ENCODE measurements at regions not wholly inside any gene's neighbourhood (a gene's known extent, or its start where the extent isn't known, plus 50 kb on each side); places are given as distances from the start of the nearest gene placed in this dataset.

DNA sequence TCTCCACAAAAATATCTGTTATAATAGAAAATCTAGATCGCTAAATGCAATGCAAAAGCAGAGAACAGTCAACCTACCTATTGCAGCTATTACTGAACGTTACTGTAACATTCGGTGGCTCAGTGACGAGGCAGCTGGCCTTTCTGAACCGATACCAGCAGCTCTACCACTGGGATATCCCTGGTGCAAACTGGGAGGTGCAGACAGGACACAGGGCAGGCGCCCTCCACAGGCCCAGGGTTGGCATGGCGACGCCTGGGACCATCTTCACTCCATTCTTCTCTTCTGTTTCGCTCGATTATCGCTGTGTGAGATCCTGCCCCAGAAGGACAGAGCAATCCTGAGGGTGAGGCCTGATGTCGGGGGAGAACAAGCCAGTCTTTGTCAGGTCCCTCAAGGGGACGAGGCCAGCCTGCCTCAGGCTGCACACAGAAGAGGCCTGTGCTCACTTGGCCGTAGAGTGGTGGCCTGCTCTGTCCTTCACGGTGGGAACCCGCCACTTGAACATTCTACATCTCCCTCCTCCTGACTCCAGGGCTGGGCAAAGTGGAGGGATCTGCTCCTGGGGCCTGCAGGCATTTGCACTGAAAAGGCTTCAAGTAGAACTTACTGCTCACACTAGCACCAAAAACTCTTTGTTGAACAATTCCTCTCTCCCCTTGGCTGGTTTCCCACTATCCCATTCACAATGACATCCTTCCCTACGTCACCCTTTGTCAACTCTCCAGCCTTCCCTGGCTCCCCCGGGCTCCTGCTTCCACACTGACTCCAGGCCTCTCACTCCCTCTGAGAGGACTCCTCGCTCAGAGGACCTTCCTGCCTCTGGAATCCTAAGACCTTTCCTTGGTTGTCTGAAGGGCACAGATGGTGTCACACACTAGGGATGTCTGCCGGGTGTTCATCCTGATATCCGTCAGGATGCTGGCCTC lies 49.7 kb downstream of the CYRIA start:
- ChIA-PET POLR2A (no interaction called here), CTCF (interaction anchor here (4.7 kb wide), 1 partner anchor 141 kb away, joined by 32 read pairs; no protein-coding TSS in a partner anchor)
- H3K4me1 ChIP-seq (ENCODE audit: control insufficient read depth in 2 of 2, insufficient read depth in 2 of 2, low read length in 2 of 2) = no peaks in the 10 kb centered on the region
- Mint-ChIP-seq H3K27ac (no peak overlapping the region), H3K9me3 (no peaks in the 10 kb centered on the region), H3K27me3 (peaks cover 3 to 22% (median 10%) of the 10 kb centered on the region in 5 donors), H3K36me3 (no peaks in the 10 kb centered on the region), H3K4me3 (no peak overlapping the region), H3K4me1 (peaks cover 0 to 7% (median 0%) of the 10 kb centered on the region in 7 donors)
- no peaks in the 10 kb centered on the region for H3K27me3 ChIP-seq (ENCODE audit: control insufficient read depth in 2 of 2, insufficient read depth in 2 of 2, low read length in 2 of 2)
- no peak overlapping the region for H3K4me3 ChIP-seq (ENCODE audit: low read length)
- H3K27ac ChIP-seq (ENCODE audit: low read depth, low read length) = no peak overlapping the region
- H3K36me3 ChIP-seq (ENCODE audit: control insufficient read depth in 2 of 3, insufficient read depth in 3 of 3, low read length in 3 of 3) = no peaks in the 10 kb centered on the region
- ATAC-seq (peak; percentile 12), DNase-seq (no peak)
- H3K9me3 ChIP-seq (ENCODE audit: control insufficient read depth in 2 of 3, low read length in 3 of 3) = no peaks in the 10 kb centered on the region
- intact Hi-C loops (cut with micrococcal nuclease) = no loop called here

DNA sequence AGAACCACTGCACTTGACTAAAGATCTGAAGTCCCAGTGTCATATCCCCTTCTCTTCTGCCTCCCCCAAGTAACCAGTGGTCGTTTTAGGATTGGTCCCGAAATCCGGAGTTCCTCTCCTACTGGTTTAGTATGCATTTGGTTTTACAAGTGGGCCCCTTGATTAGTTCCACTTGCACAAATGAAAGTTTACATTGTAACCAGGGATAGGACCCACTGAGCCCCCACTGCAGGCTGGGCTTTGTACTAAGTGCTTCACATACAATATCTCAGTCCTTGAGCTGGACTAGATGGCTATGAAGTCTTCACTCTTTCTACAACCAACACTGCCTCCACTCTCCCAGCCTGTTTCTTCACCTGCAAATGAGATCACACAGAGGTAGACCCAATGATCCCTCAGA lies 50.4 kb downstream of the CYRIA start:
- ChIA-PET CTCF (interaction anchor here (0.7 to 4.7 kb wide), 3 partner anchors 22 to 141 kb away, joined by 3 to 32 read pairs (median 4); no protein-coding TSS in a partner anchor), POLR2A (no interaction called here)
- H3K9me3 ChIP-seq (ENCODE audit: control insufficient read depth in 2 of 3, low read length in 3 of 3) = no peaks in the 10 kb centered on the region
- no peaks in the 10 kb centered on the region for H3K27me3 ChIP-seq (ENCODE audit: control insufficient read depth in 2 of 2, insufficient read depth in 2 of 2, low read length in 2 of 2)
- no peak overlapping the region for H3K4me3 Mint-ChIP-seq
- H3K27ac Mint-ChIP-seq = no peak overlapping the region
- no peaks in the 10 kb centered on the region for H3K36me3 ChIP-seq (ENCODE audit: control insufficient read depth in 2 of 3, insufficient read depth in 3 of 3, low read length in 3 of 3)
- intact Hi-C loops (cut with micrococcal nuclease) = no loop called here
- DNase-seq = no peak
- no peaks in the 10 kb centered on the region for H3K36me3 Mint-ChIP-seq
- no peaks in the 10 kb centered on the region for H3K4me1 ChIP-seq (ENCODE audit: control insufficient read depth in 2 of 2, insufficient read depth in 2 of 2, low read length in 2 of 2)
- H3K27me3 Mint-ChIP-seq = peaks cover 3 to 22% (median 10%) of the 10 kb centered on the region in 5 donors
- no peak for ATAC-seq
- H3K9me3 Mint-ChIP-seq = no peaks in the 10 kb centered on the region
- no peak overlapping the region for H3K27ac ChIP-seq (ENCODE audit: low read depth, low read length)
- H3K4me1 Mint-ChIP-seq = peaks cover 0 to 6% (median 0%) of the 10 kb centered on the region in 7 donors
- H3K4me3 ChIP-seq (ENCODE audit: low read length) = no peak overlapping the region

DNA sequence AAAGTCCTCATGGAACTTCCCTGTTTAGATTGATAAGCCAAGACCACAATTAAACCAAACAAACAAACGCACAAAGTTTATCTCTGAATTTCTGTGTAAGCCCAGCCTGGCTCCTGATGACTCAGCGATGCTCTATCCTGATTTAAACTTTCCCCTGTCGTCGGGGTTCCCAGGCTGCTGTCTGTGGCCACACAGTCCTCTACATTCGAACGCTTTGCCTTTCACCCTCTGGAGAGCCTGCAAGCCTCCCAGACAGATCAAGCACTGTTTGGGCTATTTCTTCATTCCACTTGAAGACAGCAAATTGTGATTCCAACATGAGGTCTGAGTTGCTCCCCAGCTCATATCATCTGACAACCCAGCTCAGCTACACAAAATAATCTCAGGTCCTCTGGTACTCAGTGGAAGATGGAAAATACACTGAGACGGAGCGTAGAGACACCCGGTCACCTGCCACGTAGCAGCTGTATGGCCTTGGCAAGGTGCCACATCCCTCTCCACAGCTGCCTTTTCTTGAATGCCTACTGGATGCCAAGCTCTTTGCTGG lies 51.2 kb downstream of the CYRIA start:
- no peaks in the 10 kb centered on the region for H3K36me3 ChIP-seq (ENCODE audit: control insufficient read depth in 2 of 3, insufficient read depth in 3 of 3, low read length in 3 of 3)
- CTCF ChIA-PET = interaction anchor here (0.7 to 4.7 kb wide), 4 partner anchors 8 to 142 kb away, joined by 3 to 32 read pairs (median 4); no protein-coding TSS in a partner anchor
- ATAC-seq = no peak

DNA sequence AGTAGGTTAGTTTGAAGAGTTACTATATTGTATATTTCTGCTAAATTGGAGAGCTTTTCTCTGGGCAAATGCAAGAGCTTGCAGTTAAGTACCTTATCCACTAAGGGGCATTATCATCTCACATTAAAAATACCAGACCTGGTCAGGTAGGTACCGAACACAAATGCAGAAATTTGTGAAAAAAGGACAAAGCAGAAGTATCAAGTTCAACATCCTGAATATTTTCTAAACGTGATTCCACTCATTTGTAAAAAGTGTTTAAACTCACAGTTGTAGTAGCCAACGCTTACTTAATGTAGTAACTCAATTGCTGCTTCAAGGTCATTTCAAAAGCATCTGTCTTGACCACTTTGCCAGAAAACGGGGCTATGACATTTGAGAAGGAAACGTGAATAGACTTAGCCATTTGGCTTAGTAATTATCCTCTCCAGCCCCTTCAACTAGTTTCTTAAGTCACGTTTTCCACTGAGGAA lies 52.1 kb downstream of the CYRIA start:
- intact Hi-C loops (cut with micrococcal nuclease) = loop anchor here in 1 of 2 donors (1.0 kb wide), 1 partner anchor 144 kb away; no protein-coding TSS in a partner anchor
- H3K36me3 Mint-ChIP-seq = no peaks in the 10 kb centered on the region
- Histone ChIP-seq H3K36me3 (ENCODE audit: control insufficient read depth in 2 of 3, insufficient read depth in 3 of 3, low read length in 3 of 3) (no peaks in the 10 kb centered on the region), H3K4me3 (ENCODE audit: low read length) (no peak overlapping the region), H3K27ac (ENCODE audit: low read depth, low read length) (no peak overlapping the region), H3K4me1 (ENCODE audit: control insufficient read depth in 2 of 2, insufficient read depth in 2 of 2, low read length in 2 of 2) (no peaks in the 10 kb centered on the region), H3K27me3 (ENCODE audit: control insufficient read depth in 2 of 2, insufficient read depth in 2 of 2, low read length in 2 of 2) (no peaks in the 10 kb centered on the region), H3K9me3 (ENCODE audit: control insufficient read depth in 2 of 3, low read length in 3 of 3) (no peaks in the 10 kb centered on the region)
- peaks cover 0 to 4% (median 0%) of the 10 kb centered on the region in 7 donors for H3K4me1 Mint-ChIP-seq
- ChIA-PET CTCF (interaction anchor here (0.6 to 4.7 kb wide), 4 partner anchors 9 to 147 kb away, joined by 3 to 32 read pairs (median 4); no protein-coding TSS in a partner anchor), POLR2A (no interaction called here)
- no peaks in the 10 kb centered on the region for H3K9me3 Mint-ChIP-seq
- ATAC-seq (no peak), DNase-seq (peak in 3 of 9 donors; percentile 7 to 42 (median 40))
- no peak overlapping the region for H3K27ac Mint-ChIP-seq
- peaks cover 3 to 22% (median 10%) of the 10 kb centered on the region in 5 donors for H3K27me3 Mint-ChIP-seq
- no peak overlapping the region for H3K4me3 Mint-ChIP-seq

More for the DNA sequence above, 51.2 kb downstream of the CYRIA start:
- intact Hi-C loops (cut with micrococcal nuclease) = no loop called here
- H3K27me3 Mint-ChIP-seq = peaks cover 3 to 22% (median 10%) of the 10 kb centered on the region in 5 donors
- H3K4me3 Mint-ChIP-seq = no peak overlapping the region
- peaks cover 0 to 3% (median 0%) of the 10 kb centered on the region in 7 donors for H3K4me1 Mint-ChIP-seq
- DNase-seq = no peak
- POLR2A ChIA-PET = no interaction called here
- no peaks in the 10 kb centered on the region for H3K36me3 Mint-ChIP-seq
- H3K9me3 ChIP-seq (ENCODE audit: control insufficient read depth in 2 of 3, low read length in 3 of 3) = no peaks in the 10 kb centered on the region
- no peaks in the 10 kb centered on the region for H3K9me3 Mint-ChIP-seq
- no peak overlapping the region for H3K27ac Mint-ChIP-seq
- H3K4me3 ChIP-seq (ENCODE audit: low read length) = no peak overlapping the region
- H3K27ac ChIP-seq (ENCODE audit: low read depth, low read length) = no peak overlapping the region
- no peaks in the 10 kb centered on the region for H3K27me3 ChIP-seq (ENCODE audit: control insufficient read depth in 2 of 2, insufficient read depth in 2 of 2, low read length in 2 of 2)
- no peaks in the 10 kb centered on the region for H3K4me1 ChIP-seq (ENCODE audit: control insufficient read depth in 2 of 2, insufficient read depth in 2 of 2, low read length in 2 of 2)

DNA sequence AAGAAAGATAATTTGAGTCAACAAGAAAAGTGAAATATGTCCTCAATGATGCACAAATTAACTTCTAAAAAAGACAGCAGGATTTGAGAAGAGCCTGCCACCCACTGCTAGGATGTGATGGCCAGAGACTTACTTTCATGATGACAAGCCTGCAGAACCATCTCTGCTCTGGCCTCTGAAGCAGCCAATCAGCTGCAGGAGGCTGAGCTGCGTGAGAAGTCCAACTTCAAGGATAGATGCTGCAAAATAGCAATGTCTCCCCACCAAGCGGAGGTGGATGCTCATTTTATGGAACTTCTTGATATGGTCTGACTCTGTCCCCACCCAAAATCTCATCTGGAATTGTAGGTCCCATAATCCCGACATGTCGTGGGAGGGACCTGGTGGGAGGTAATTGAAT lies 53.1 kb downstream of the CYRIA start:
- peaks cover 0 to 4% (median 0%) of the 10 kb centered on the region in 7 donors for H3K4me1 Mint-ChIP-seq
- H3K36me3 Mint-ChIP-seq = no peaks in the 10 kb centered on the region
- no peak overlapping the region for H3K27ac Mint-ChIP-seq
- Histone ChIP-seq H3K36me3 (ENCODE audit: control insufficient read depth in 2 of 3, insufficient read depth in 3 of 3, low read length in 3 of 3) (no peaks in the 10 kb centered on the region), H3K27me3 (ENCODE audit: control insufficient read depth in 2 of 2, insufficient read depth in 2 of 2, low read length in 2 of 2) (no peaks in the 10 kb centered on the region), H3K4me3 (ENCODE audit: low read length) (no peak overlapping the region), H3K27ac (ENCODE audit: low read depth, low read length) (no peak overlapping the region), H3K9me3 (ENCODE audit: control insufficient read depth in 2 of 3, low read length in 3 of 3) (no peaks in the 10 kb centered on the region), H3K4me1 (ENCODE audit: control insufficient read depth in 2 of 2, insufficient read depth in 2 of 2, low read length in 2 of 2) (no peaks in the 10 kb centered on the region)
- no peak overlapping the region for H3K4me3 Mint-ChIP-seq
- DNase-seq (no peak), ATAC-seq (no peak)
- ChIA-PET POLR2A (no interaction called here), CTCF (interaction anchor here (4.7 kb wide), 1 partner anchor 144 kb away, joined by 32 read pairs; no protein-coding TSS in a partner anchor)
- H3K27me3 Mint-ChIP-seq = peaks cover 3 to 22% (median 10%) of the 10 kb centered on the region in 5 donors
- intact Hi-C loops (cut with micrococcal nuclease) = no loop called here
- H3K9me3 Mint-ChIP-seq = no peaks in the 10 kb centered on the region

DNA sequence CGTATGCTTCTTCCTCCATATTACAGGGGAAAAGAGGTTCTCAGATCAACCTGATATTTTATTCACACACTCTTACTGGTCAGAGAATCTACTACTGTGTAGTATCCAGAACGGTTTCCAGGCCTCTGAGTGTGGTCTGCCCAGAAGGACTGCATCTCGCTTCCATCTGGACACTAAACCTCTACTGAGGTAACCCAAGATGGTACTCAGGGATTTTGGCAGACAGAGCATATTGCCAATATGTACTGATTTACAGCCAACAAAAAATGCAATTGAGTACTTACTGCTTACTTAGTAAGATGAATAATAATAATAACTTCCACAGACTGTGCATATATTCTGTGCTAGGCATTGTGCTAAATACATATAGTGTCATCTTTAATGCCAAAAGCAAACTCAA lies 55.8 kb downstream of the CYRIA start:
- H3K27me3 Mint-ChIP-seq = peaks cover 3 to 14% (median 9%) of the 10 kb centered on the region in 5 donors
- H3K4me3 ChIP-seq (ENCODE audit: low read length) = no peak overlapping the region
- H3K27me3 ChIP-seq (ENCODE audit: control insufficient read depth in 2 of 2, insufficient read depth in 2 of 2, low read length in 2 of 2) = no peaks in the 10 kb centered on the region
- no peaks in the 10 kb centered on the region for H3K9me3 ChIP-seq (ENCODE audit: control insufficient read depth in 2 of 3, low read length in 3 of 3)
- DNase-seq = no peak
- H3K36me3 ChIP-seq (ENCODE audit: control insufficient read depth in 2 of 3, insufficient read depth in 3 of 3, low read length in 3 of 3) = no peaks in the 10 kb centered on the region
- no peak overlapping the region for H3K27ac ChIP-seq (ENCODE audit: low read depth, low read length)
- ChIA-PET POLR2A (interaction anchor here (1.4 kb wide), 1 partner anchor 668 kb away, joined by 3 read pairs; no protein-coding TSS in a partner anchor), CTCF (interaction anchor here (0.7 to 1.9 kb wide), 6 partner anchors 12 to 974 kb away, joined by 3 to 13 read pairs (median 8); partner anchors contain the start of gene MYCN)
- no peaks in the 10 kb centered on the region for H3K36me3 Mint-ChIP-seq
- no peaks in the 10 kb centered on the region for H3K9me3 Mint-ChIP-seq
- H3K27ac Mint-ChIP-seq = no peak overlapping the region
- intact Hi-C loops (cut with micrococcal nuclease) = loop anchor here (1.0 kb wide), 4 partner anchors 56 to 972 kb away; no protein-coding TSS in a partner anchor
- H3K4me3 Mint-ChIP-seq = peak overlapping the region in 8 of 10 donors; percentile 39 to 94 (median 86)
- no peak for ATAC-seq
- no peaks in the 10 kb centered on the region for H3K4me1 ChIP-seq (ENCODE audit: control insufficient read depth in 2 of 2, insufficient read depth in 2 of 2, low read length in 2 of 2)
- peaks cover 0 to 4% (median 0%) of the 10 kb centered on the region in 7 donors for H3K4me1 Mint-ChIP-seq

All from naive thymus-derived CD4-positive, alpha-beta T cell (primary cell).